GM18520 (cell line): ENCODE measurements at regions not wholly inside any gene's neighbourhood (a gene's known extent, or its start where the extent isn't known, plus 50 kb on each side); places are given as distances from the start of the nearest gene placed in this dataset.
A peak's percentile ranks its signal among the peaks of the same experiment; 100 is the strongest.

ENCODE experiments used
- ATAC-seq: cut with Tn5 transposase; IDR thresholded peaks from one replicate; pipeline ENCODE4 v1.9.1; 2021; ENCODE audit not compliant: unreplicated experiment

DNA sequence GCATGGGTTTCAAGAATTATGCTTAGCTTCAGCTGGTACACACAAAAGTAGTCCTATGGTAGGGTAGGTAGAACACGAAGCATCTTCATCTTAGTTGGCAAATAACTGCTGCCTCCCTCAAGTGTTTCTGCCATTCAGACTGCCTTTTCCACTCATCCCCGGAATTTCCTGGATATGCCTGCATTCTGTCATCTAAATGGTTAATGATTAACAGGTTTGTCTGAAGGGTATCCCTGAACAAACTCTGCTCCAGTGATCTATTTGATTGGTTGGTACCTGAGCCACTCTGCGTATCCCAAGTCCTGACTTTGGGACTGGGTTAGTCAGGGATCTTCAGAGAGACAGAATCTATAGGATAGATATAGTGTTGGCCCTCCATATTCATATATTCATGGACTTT, 272.3 kb upstream of the RAG2 start:
- no peak for ATAC-seq

GRCh38 chr11:36868380-36868779, 270.3 kb upstream of the RAG2 start:
- ATAC-seq: no peak

- ATAC-seq: no peak
These were observed 267.8 kb upstream of the RAG2 start for GRCh38 chr11:36865846-36866245.

DNA sequence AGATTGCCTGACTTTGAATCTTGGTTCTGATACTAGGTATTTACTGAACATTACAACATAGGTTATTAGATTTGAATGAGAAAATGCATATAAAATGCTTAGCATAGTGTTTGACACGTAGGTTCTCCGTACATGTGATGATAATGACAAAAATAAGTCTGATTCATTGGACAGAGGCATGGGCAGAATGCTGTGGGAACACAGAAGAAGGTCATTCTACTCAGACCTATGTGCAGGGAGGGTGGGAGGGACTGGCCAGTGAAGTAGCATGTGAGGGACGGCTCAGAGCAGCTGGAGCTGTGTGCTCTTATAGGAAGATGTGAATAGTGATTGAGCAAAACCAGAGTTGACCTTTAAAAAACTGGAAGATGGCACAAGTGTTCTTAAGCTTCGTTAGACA, 256.8 kb upstream of the RAG2 start:
- ATAC-seq: no peak

GRCh38 chr11:36848660-36849059, 250.6 kb upstream of the RAG2 start:
- no peak for ATAC-seq

GRCh38 chr11:36840378-36840777, 242.3 kb upstream of the RAG2 start:
- ATAC-seq: no peak

GRCh38 chr11:36837831-36838437, 239.9 kb upstream of the RAG2 start:
- ATAC-seq: no peak

- no peak for ATAC-seq
These were observed 227.2 kb upstream of the RAG2 start for GRCh38 chr11:36825251-36825650.

DNA sequence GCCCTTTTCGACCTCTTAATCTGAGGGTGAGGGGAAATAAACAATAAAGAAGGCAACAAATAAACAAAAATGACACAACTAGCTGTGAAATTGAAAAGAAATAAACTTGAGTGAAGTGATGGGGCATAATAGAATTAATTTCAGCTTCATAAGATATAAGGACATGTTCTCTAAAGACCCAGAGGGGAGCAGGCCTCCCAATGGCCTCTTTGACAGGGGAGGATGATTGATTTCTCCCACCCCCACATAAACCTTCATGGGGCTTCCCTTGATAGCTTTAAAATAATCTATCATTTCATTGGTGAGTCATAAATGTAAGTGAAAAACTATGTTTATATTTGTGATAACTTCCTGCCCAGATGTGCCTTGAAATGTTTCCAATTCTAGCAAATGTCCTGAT, 226.3 kb upstream of the RAG2 start:
- no peak for ATAC-seq

- no peak for ATAC-seq
These were observed 224.8 kb upstream of the RAG2 start for GRCh38 chr11:36822829-36823228.

- no peak for ATAC-seq
These were observed 220.4 kb upstream of the RAG2 start for GRCh38 chr11:36818410-36818809.

DNA sequence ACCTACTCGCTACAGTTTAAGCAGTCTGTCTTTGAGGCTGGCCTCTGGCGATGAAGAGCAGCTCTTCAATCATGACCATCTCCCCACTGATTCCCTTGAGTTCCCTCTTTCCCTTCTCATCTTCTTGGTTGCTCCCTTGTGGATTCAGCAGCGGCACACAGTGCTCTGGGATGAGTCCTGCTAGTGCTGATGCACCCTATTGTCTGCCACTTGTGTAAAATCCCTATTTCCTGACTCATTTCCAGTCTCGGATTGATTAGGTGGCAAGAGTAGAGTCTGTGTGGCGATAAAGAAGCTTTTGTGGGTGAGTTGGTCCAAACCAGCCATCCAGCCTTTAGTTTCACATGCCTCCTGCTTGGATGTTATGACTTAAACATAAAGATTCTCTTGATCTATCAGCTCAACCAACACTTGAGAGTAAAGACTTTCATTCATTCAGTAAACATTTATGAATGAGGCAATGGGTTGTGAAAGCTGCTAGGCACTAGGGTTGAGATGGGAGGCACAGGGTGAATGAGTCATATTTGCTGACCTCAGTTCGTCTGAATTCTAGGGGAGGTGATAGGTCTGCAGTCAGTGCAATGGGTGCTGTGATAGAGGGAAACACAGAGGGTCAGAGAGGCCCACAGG, 219.4 kb upstream of the RAG2 start:
- ATAC-seq: peak; percentile 50

GRCh38 chr11:36809303-36809702, 211.3 kb upstream of the RAG2 start:
- no peak for ATAC-seq

DNA sequence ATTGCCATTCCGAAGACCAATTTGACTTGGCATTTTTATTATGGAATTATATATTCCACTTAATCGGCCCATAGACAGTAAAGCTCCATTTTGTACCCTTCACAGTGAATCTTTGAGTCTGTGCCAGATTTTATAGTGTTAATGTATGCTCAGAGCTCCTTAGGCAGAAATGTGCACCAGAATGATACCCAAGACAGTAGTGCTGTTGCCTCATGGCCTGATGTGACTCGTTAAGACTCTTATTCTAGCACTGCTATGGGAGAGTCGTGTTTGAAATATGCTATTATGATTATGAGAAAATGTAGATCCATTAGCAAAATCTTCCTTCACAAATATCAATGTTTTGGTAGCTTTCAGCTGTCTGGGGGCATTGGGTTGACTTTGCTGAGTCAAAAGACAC, 209.8 kb upstream of the RAG2 start:
- no peak for ATAC-seq

- ATAC-seq: no peak
These were observed 205.0 kb upstream of the RAG2 start for GRCh38 chr11:36803084-36803483.

DNA sequence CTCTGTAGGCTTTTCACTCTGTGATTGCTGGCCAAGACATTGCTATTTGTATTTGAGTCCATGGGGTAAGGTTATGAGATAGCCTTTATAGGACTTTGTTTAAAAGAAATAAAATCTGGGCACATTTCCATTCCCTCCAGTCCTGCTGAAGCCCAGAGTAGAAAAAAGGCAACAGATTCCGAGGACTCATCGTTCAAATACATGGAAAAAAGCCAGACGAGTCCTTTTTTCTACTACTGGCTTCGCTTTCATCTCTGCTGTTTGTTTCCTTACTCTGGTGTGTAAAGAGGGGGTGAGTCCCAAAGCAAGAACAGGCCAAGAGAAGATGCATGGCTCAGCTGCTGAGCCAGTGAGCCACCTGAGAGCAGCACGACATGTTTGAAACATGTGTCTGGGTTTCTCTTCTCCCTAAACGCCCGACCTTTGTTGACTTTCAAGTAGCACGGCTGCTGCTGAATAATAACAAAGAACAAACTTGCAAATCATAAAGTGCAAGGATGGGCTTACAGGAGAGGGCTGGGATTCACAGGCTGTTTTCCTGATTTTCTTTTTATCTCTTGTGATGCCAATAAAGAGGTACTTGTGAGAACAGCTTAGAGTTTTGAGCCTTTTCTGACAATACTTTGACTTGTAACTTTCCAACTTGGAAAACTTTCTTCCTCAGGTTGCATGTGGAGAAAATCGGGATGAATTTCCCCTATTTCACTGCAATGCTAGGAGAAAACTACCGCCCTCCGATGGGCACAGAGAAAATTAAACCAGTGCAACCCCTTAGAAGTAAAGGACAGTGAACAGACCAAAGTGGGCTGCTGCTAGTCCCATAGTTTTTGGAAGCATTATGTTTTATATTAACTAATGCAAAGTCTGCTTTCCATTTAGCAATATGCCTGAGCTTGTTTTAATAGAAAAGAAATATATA, 195.2 kb upstream of the RAG2 start:
- ATAC-seq: no peak

- no peak for ATAC-seq
These were observed 193.9 kb upstream of the RAG2 start for GRCh38 chr11:36791957-36792356.

DNA sequence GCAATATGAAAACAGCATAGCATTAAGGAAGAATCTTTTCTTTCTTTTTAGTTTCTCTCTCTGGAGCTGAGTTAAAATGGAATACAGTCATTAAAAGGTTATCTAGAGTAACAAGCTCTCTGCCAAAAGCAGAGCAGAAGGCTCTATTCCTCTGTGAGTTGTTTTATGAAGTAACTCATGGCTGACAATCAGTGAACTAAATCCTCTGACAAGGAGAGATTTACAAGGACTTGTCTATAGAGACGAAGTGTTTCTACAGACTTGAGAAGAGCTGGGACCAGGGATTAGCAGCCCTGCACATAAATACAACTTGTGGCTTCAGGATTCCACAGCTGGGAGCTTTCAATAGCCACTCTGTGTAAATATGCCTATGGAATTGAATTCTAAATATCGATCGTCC, 192.5 kb upstream of the RAG2 start:
- ATAC-seq: no peak

DNA sequence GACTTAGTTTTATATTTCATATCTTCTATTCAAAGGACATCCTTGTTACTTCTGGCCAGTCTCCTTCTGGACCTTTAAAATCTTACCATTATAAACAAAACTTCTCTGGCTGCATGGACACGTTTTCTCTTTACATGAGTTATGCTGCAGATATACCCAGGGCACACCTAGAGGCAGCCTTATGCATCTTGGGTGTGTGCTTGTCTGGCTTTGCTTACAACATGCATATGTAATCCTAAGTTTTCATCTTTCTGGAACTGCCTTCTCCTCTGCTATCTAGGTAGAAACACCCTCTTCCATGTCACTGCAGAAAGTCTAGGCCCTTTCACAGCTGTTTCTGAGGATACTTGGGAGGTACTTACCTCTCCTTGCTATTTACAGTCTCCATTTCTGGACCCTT, 185.8 kb upstream of the RAG2 start:
- ATAC-seq: no peak

GRCh38 chr11:36779791-36780190, 181.8 kb upstream of the RAG2 start:
- no peak for ATAC-seq

DNA sequence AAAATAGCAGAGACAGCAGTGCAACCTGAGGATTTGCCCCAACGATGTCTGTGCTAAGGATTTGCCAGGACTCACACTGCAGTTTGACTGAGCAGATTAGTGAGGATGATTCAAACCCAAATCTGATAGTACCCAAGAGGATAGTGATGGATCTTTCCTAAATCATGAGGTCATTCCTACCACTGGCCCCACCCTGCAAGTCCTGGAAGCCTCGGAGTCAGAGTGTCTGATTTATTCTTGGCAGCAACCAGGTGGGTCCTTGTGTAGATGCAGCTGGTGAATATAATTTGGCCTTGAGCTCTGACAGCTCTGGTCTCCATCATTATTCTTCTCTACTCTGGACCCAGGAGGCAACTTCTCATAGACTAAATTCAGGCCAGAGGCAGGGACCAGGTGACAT, 179.3 kb upstream of the RAG2 start:
- ATAC-seq: no peak

GRCh38 chr11:36775756-36776155, 177.7 kb upstream of the RAG2 start:
- no peak for ATAC-seq
